Urinary bladder (tissue), 3 donors: ENCODE measurements at regions not wholly inside any gene's neighbourhood (a gene's known extent, or its start where the extent isn't known, plus 50 kb on each side); places are given as distances from the start of the nearest gene placed in this dataset.
A peak's percentile ranks its signal among the peaks of the same experiment; 100 is the strongest.

Source experiments
- DNase-seq: peaks from one replicate; pipeline ENCODE4 v3.0.0-alpha.2; 2015; ENCODE audit errors: extremely low spot score
- H3K27ac ChIP-seq: one replicate; pipeline ENCODE4 v1.5.1; 2013; ENCODE audit warnings: low read depth, mild to moderate bottlenecking, moderate library complexity
- H3K36me3 ChIP-seq: one replicate; pipeline ENCODE4 v1.6.1; 2013; ENCODE audit warnings: mild to moderate bottlenecking, moderate library complexity; ENCODE audit not compliant: insufficient read depth
- H3K4me1 ChIP-seq: one replicate; pipeline ENCODE4 v1.6.1; 2013; ENCODE audit warnings: mild to moderate bottlenecking, moderate library complexity; ENCODE audit not compliant: insufficient read depth
- H3K4me3 ChIP-seq: one replicate; pipeline ENCODE4 v1.5.1; 2013; ENCODE audit warnings: low read depth, low read length
- WGBS: extraction: QIAGEN DNeasy Blood & Tissue Kit; methylation state at CpG from one replicate; pipeline ENCODE4 v1.1.7; 2013; 5-methylcytosine and 5-hydroxymethylcytosine counted together
- donor health status: healthy with polysubstance abuse.
- donor health status: healthy.

DNA sequence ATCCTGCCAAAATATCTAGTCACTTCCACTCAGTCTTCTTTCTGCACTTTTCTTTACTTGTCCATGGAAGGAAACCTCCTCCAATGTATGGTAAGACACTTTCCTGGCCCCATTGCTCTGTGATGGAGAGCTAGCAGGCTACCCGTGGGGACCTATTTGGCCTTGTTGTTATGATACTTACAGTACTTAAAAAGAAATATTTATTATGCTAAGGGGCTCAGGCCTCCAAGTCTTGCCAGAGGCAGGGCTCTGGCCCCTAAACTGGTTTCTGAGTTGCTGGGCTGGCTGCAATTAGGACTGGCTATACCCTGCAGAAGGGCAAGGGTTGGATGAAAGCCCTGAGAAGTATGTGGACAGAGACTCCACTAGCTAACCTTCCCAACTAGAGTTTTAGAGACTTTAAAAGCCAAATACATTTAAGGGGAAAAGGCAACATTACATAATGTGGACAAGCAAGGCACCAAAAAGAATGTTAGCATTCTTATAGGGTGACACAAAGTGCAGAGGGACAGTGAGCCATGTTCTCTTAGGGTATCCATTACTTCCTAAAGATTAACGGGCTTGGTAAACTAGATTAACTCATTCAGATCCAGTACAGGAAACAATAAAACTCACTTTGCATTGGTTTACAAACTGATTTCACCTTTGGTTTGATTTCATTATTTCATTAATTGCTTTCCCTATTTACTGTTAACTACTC lies 84.9 kb upstream of the INHBA start:
- no peak overlapping the region for H3K27ac ChIP-seq

DNA sequence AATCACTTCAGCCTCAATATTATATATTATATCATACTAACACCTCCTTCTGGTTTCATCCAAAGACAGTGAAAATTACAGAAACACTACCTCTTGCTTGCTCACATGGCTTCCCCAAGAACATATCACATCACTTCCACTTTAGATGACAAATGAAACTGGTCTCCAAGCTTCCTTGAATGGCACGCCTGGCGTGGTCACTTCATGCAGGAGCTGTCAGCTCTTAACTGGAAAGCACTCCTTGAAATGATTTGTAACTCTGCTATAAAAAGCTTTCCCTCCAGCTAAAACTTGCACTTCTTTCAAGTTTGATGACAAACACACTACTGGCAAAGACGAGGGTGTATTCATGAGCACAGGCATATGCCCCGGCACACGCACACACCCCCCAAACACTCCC lies 84.1 kb upstream of the INHBA start:
- no peak for DNase-seq
- H3K36me3 ChIP-seq, result no peaks in the 10 kb centered on the region
- no peaks in the 10 kb centered on the region for H3K4me1 ChIP-seq
- 85% methylated on average over 5 of the region's 5 CpGs for WGBS
- H3K4me3 ChIP-seq, result no peak overlapping the region
- no peak overlapping the region for H3K27ac ChIP-seq

More for the DNA sequence above, 84.9 kb upstream of the INHBA start:
- Histone ChIP-seq H3K4me3 (no peak overlapping the region), H3K4me1 (no peaks in the 10 kb centered on the region), H3K36me3 (no peaks in the 10 kb centered on the region)
- no peak for DNase-seq
- WGBS, result 59% methylated on average over 2 of the region's 2 CpGs

DNA sequence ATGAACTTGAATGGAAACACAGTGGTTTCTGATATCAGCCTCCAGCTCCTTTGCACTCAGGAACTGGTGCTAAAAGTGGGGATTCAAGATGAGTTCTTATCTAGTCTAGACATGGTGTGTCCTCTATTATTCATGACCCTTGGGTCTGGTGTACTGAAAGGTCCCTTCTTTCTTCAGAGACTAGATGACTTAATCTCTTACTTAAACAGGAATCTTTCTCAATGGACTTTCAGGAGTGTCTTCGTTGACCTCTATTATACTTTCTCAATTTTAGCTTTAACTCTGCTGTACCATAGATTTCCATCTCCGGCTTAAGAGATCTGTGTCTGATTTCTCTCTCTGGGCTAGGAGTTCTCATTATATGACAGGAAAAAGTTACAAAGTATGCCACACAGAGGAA lies 83.5 kb upstream of the INHBA start:
- Histone ChIP-seq H3K4me3 (no peak overlapping the region), H3K4me1 (no peaks in the 10 kb centered on the region), H3K27ac (no peak overlapping the region), H3K36me3 (no peaks in the 10 kb centered on the region)
- DNase-seq, result no peak
- 90% methylated on average over 2 of the region's 2 CpGs for WGBS

DNA sequence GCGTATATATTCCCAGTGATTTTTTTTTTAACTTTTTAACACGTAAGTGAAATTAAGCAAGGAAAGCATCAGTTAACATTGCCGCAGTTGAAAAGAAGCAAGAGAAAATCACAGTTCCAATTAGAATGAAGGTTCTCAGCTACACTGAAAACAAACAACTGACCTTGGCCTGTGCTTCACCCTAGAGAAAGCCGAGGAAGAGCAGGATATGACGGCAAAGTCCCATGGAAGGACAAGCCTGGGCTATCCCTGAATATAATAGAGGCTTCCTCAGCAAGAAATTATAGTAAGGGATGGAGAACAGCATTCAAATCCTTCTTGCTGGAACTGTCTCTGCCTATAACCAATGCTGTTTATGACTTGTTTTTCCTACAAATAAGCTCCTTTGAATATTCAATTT lies 83.0 kb upstream of the INHBA start:
- DNase-seq, result no peak
- Histone ChIP-seq H3K4me3 (no peak overlapping the region), H3K4me1 (no peaks in the 10 kb centered on the region), H3K36me3 (no peaks in the 10 kb centered on the region), H3K27ac (no peak overlapping the region)
- WGBS, result 86% methylated on average over 5 of the region's 5 CpGs

DNA sequence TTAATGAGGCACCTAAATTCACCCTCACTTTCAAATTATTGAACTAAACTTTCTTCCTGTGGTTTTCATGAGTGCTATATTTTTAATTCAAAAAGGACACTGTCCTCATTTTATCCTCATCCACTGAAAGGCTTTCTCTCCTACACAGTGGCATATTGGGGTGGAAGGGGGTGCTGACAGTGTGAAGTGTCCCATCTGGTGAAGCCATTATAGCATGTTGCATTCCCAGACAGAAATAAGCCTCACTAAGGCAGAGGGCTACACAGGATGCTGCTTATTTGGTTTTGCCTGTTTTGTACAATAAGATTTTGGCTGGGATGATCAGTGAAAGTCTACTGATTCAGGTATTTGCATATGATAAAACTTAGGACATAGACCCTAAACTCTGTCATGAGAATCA lies 82.4 kb upstream of the INHBA start:
- Histone ChIP-seq H3K4me3 (no peak overlapping the region), H3K36me3 (no peaks in the 10 kb centered on the region), H3K4me1 (no peaks in the 10 kb centered on the region), H3K27ac (no peak overlapping the region)
- DNase-seq, result no peak

DNA sequence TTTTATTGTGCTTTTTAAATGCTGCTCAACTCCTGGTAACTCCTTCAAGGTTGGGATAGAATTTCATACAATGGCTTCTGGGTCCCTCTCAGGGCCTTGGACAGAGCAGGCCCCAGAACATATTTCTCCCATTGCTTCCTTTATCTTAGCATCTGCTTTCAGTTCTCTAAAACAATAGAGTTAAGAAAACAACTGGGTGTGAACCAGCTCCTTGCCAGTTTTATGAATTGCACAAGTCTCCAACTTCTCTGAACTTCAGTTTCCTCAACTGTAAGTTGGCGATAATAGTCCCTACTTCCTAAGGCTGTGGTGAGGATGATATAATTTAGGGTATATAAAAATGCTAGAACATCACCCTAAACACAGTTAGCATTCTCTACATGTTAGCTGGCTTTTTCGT lies 77.0 kb upstream of the INHBA start:
- Histone ChIP-seq H3K4me3 (no peak overlapping the region), H3K36me3 (no peaks in the 10 kb centered on the region), H3K4me1 (no peaks in the 10 kb centered on the region), H3K27ac (no peak overlapping the region)
- no peak for DNase-seq
- WGBS, result 85% methylated on average over 2 of the region's 2 CpGs

DNA sequence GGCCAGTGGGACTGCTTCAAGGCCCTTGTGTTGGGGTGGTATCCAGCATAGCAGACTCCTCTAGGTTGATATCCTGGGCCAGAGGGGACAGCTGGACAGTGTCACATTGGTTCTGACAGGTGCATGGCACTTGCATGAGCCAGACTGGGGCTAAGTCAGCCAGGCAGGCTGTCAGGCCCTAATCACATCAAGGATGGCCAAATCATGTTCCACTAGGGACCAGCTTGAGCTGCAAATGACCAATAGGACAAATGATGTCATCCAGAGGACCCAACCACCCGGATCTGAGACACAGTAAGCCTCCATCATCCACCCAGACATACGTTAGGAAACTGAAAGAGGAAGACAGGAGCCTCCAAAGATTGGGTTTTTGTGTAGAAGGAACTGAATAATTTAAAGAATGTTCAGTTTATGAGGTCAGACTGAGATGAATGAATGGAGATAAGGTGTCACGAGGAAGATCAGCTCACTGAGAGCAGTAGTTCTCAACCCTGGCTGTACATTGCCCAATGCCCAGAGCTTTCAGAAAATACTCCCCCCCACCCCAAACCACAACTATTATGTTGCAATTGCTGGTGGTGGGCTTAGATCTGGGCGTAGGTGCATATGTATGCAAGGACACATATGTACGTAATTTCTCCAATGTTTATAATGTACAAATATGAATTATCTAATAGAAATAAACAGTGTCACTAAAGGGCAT lies 75.2 kb upstream of the INHBA start:
- Histone ChIP-seq H3K4me3 (no peak overlapping the region), H3K27ac (no peak overlapping the region), H3K4me1 (no peaks in the 10 kb centered on the region), H3K36me3 (no peaks in the 10 kb centered on the region)
- WGBS, result 61% methylated on average over 5 of the region's 5 CpGs
- no peak for DNase-seq

DNA sequence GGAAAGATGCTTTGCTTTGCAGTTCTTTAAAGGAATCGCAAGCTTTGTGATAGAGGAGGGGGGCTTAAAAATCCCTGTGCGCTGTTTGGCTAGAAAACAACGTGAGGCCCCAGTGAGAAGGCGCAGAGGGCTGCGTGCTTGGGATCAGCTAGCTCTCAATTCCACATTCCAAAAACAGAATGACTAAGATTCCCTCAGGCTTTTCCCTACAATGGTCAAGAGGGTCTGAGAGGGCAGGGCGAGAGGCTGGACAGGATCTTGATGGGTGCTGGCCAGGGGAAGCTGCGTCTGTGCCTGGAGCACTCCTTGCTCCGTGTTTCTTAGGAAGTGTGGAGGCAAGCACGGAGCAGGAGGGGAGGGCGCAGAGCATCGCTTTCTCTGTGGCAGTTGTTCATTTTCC lies 72.1 kb upstream of the INHBA start:
- 88% methylated on average over 11 of the region's 11 CpGs for WGBS

DNA sequence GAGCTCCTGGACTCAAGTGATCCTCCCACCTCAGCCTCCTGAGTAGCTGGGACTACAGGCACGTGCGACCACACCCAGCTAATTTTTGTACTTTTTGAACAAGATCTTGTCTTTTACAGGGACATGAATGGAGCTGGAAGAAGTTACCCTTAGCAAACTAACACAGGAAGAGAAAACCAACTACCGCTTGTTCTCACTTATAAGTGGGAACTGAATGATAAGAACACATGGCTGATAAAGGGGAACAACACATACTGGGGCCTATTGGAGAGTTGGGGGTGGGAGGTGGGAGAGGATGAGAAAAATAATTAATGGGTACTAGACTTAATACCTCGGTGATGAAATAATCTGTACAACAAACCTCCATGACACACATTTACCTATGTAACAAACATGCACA lies 70.9 kb upstream of the INHBA start:
- 92% methylated on average over 4 of the region's 4 CpGs for WGBS
- H3K36me3 ChIP-seq, result no peaks in the 10 kb centered on the region
- no peak overlapping the region for H3K27ac ChIP-seq
- no peak for DNase-seq
- H3K4me1 ChIP-seq, result no peaks in the 10 kb centered on the region
- H3K4me3 ChIP-seq, result no peak overlapping the region

More for the DNA sequence above, 72.1 kb upstream of the INHBA start:
- no peak overlapping the region for H3K4me3 ChIP-seq
- no peaks in the 10 kb centered on the region for H3K36me3 ChIP-seq
- no peak for DNase-seq
- no peak overlapping the region for H3K27ac ChIP-seq
- H3K4me1 ChIP-seq, result no peaks in the 10 kb centered on the region

DNA sequence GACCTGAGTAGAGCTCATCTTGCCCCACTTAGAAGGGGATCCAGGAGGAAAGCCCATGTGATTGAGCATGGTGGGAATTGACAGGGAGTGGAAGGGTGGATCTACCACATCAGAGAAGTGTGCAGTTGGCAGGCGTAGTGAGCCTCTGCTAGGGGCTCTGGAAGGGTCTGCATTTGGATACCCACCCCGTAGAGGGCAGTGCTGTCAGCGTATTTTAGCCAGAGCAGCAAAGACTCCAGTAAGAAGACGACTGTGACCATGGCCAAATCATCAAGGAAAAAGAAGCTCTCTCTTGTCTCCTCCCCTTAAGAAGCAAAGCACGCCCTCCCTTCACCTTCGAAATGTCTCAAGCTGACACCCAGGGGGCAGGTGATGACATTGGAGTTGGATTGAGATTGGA lies 68.8 kb upstream of the INHBA start:
- WGBS, result 67% methylated on average over 6 of the region's 6 CpGs
- H3K4me3 ChIP-seq, result no peak overlapping the region
- DNase-seq, result no peak
- no peak overlapping the region for H3K27ac ChIP-seq
- H3K36me3 ChIP-seq, result no peaks in the 10 kb centered on the region
- no peaks in the 10 kb centered on the region for H3K4me1 ChIP-seq

DNA sequence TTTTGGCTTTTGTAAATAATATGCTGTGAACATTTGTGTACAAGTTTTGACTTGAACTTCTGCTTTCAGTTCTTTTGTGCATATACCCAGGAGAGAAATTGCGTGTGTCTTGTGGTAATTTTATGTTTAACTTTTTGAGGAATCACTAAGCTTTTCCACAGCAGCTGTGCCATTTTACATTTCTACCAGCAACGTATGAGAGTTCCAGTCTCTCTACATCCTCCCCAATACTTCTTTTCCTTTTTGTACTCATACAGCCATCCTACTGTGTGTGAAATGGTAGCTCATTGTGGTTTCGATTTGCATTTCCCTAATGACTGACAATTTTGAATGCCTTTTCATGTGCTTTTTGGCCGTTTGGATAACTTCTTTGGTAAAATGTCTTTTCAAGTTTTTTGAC lies 66.3 kb upstream of the INHBA start:
- WGBS, result 85% methylated on average over 4 of the region's 4 CpGs
- Histone ChIP-seq H3K27ac (no peak overlapping the region), H3K36me3 (no peaks in the 10 kb centered on the region), H3K4me3 (no peak overlapping the region), H3K4me1 (no peaks in the 10 kb centered on the region)
- no peak for DNase-seq

DNA sequence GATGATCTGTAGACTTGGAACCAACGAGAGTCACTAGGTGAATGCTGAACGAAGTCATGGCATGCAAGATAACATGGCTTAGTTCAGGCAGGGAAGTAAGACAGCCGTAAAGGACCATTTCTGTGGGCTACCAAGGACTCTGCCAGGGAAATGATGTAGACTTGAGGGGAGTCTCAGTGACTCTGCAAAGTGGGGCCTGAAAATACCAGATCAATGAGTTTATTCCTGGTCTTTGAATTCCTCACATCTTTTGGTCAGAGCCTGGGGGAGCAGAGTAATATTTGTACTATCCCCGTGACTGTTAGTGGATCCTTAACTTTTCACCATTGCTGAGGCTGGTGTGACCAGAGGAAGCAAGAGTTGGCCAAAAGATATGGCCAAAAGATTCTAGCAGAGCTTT lies 60.7 kb upstream of the INHBA start:
- Histone ChIP-seq H3K4me3 (no peak overlapping the region), H3K27ac (no peak overlapping the region)
- 93% methylated on average over 4 of the region's 4 CpGs for WGBS

DNA sequence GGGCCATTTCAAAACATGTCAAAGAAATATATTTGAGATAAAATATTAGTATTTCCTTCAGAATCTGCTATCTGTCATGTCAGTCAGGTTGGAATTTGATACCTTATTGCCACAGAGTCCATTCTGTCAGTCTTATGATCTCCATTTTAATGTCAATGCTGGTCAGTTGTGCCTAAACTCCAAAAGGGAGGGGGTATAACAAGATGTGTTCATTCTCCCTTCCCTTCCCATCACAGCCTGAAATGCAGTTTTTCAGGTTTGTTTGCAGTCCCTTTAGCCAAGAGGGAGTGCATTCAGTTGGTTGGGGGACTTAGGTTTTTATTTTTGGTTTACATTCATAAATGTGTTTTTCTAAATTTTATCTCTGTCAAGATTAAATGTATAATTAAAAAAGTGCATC lies 59.8 kb upstream of the INHBA start:
- no peak for DNase-seq
- H3K27ac ChIP-seq, result peak overlapping the region; percentile 32
- no peak overlapping the region for H3K4me3 ChIP-seq
- no peaks in the 10 kb centered on the region for H3K4me1 ChIP-seq
- no peaks in the 10 kb centered on the region for H3K36me3 ChIP-seq

More for the DNA sequence above, 60.7 kb upstream of the INHBA start:
- Histone ChIP-seq H3K4me1 (no peaks in the 10 kb centered on the region), H3K36me3 (no peaks in the 10 kb centered on the region)
- no peak for DNase-seq

DNA sequence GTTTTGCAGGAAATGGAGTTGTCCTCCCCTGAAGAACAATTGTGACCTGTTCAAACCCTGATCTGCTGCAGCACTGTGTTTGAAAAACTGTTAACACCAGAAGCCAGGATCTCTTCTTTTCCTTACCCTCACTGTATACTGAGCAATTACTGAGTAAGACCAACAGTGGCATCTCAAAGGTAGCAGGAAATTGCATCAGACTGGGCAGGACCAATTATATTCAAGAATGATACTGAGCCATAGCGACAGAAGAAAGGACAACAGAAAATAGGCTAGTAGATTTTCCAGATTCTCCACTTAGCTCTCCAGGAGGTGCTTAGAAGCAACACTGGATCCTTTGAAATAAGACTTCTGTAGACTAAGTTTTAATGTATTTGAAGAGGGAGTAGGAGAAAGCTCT lies 57.4 kb upstream of the INHBA start:
- DNase-seq, result no peak
- Histone ChIP-seq H3K4me3 (no peak overlapping the region), H3K4me1 (no peaks in the 10 kb centered on the region), H3K36me3 (no peaks in the 10 kb centered on the region), H3K27ac (no peak overlapping the region)
- 94% methylated on average over 1 of the region's 1 CpG for WGBS
